PC-9 (cell line): ENCODE measurements at regions not wholly inside any gene's neighbourhood (a gene's known extent, or its start where the extent isn't known, plus 50 kb on each side); places are given as distances from the start of the nearest gene placed in this dataset.

ENCODE experiments used
- BruUV-seq: library from RNA; stranded (reverse); fragments of 400-500 nt; replicated peaks from 2 replicates; lab custom pipeline; 2021; lab: Mats Ljungman, UMichigan
- CTCF ChIA-PET: fragments of 300-600 bp; sonication (Branson Sonifier 250); formaldehyde crosslinking; loops from one replicate; lab custom pipeline; 2022; ENCODE audit warnings: antibody characterized with exemption; lab: Charles Lee
- POLR2A ChIA-PET: fragments of 300-600 bp; sonication (Branson Sonifier 250); formaldehyde crosslinking; loops from one replicate; lab custom pipeline; 2022; ENCODE audit warnings: antibody characterized with exemption; ENCODE audit not compliant: unreplicated experiment; lab: Charles Lee
- DNase-seq, 2 experiments: peaks; one replicate each; pipeline versions ENCODE4 v3.0.0 to v3.0.0-alpha.2; 2015 to 2022; ENCODE audit warnings: mixed read lengths in 1 of 2
- H2AFZ ChIP-seq: fragments of 200-600 bp; sonication (generic); 2 replicates; pipeline ENCODE4 v1.8.1; 2017; ENCODE audit warnings: antibody characterized with exemption
- H3F3A ChIP-seq: fragments of 200-600 bp; sonication (generic); 2 replicates; pipeline ENCODE4 v1.8.1; 2017; ENCODE audit warnings: antibody characterized with exemption, mild to moderate bottlenecking, low read depth; ENCODE audit not compliant: insufficient read depth
- H3K27ac ChIP-seq: fragments of 200-600 bp; sonication (generic); 2 replicates; pipeline ENCODE4 v1.6.1; 2016; ENCODE audit warnings: mixed run types
- H3K27me3 ChIP-seq: fragments of 200-600 bp; sonication (generic); 2 replicates; pipeline ENCODE4 v1.6.1; 2016; ENCODE audit warnings: low read depth, mixed run types; ENCODE audit not compliant: insufficient read depth
- H3K36me3 ChIP-seq: fragments of 200-600 bp; sonication (generic); 2 replicates; pipeline ENCODE4 v1.6.1; 2016; ENCODE audit warnings: low read depth, mixed run types
- H3K4me1 ChIP-seq: fragments of 200-600 bp; sonication (generic); replicated peaks from 2 replicates; pipeline ENCODE4 v1.6.1; 2016; ENCODE audit warnings: mixed run types; ENCODE audit not compliant: insufficient read depth
- H3K4me2 ChIP-seq: fragments of 200-600 bp; sonication (generic); 2 replicates; pipeline ENCODE4 v1.6.1; 2017; ENCODE audit warnings: mixed run types
- H3K4me3 ChIP-seq: fragments of 200-600 bp; sonication (generic); 2 replicates; pipeline ENCODE4 v1.6.1; 2016; ENCODE audit warnings: mixed run types
- H3K79me2 ChIP-seq: fragments of 200-600 bp; sonication (generic); 2 replicates; pipeline ENCODE4 v1.6.1; 2017; ENCODE audit warnings: low read depth, mixed run types
- H3K9me2 ChIP-seq: fragments of 200-600 bp; sonication (generic); 2 replicates; pipeline ENCODE4 v1.8.1; 2017; ENCODE audit warnings: mild to moderate bottlenecking; ENCODE audit not compliant: insufficient read depth
- H3K9me3 ChIP-seq: fragments of 200-600 bp; sonication (generic); 2 replicates; pipeline ENCODE4 v1.8.1; 2016; ENCODE audit warnings: low read depth; ENCODE audit not compliant: insufficient read depth
- H4K20me1 ChIP-seq: fragments of 200-600 bp; sonication (generic); 2 replicates; pipeline ENCODE4 v1.8.1; 2017; ENCODE audit not compliant: insufficient read depth
- CTCF ChIP-seq: fragments of 200-600 bp; sonication (generic); conservative IDR thresholded peaks from 2 replicates; pipeline ENCODE4 v1.6.1; 2017; ENCODE audit warnings: mixed run types, antibody characterized with exemption, mild to moderate bottlenecking, moderate library complexity
- EZH2 ChIP-seq: fragments of 200-600 bp; sonication (generic); IDR thresholded peaks from 2 replicates; pipeline ENCODE4 v1.8.0; 2017; ENCODE audit warnings: antibody characterized with exemption, low read depth
- intact Hi-C: fragments of 100-400 bp; cut with micrococcal nuclease; formaldehyde crosslinking; loops from one replicate; pipeline ENCODE4 v1.10.0; 2022; ENCODE audit not compliant: unreplicated experiment

DNA sequence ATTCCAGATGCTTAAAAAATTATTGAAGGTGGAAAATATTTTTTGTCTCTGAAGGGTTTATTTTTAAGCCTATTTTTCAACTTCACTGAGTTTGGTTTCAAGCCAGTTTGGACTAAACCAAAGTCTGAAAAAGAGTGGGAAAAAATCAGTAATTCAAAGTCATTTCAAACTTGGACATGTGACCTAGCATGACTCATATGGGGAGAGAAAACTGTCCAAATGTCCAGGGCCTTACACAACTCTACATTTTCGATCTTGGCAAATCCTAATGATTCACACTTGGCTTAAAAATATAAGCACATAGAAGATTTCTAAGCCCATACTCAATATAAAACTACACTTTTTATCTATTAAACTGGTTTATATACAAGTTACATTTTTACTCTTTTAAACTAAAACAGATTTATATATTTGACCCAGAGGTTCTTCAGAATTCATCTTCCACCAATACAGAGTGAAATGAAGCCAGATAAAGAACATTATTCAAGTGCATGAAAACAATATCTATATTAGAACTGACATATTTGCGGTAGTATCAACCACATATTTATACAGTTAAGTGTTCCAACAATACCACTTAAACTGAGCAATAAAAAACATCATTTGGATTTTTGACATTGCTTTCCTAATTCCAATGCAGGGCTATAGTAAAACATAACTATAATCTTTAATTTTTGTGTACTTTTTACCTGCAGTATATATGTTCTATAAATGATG lies 110.3 kb upstream of the TCF21 start:
- Histone ChIP-seq H3K79me2 (no peaks in the 10 kb centered on the region), H3F3A (no peaks in the 10 kb centered on the region), H3K27ac (no peak overlapping the region), H3K4me1 (no peaks in the 10 kb centered on the region), H3K9me2 (no peaks in the 10 kb centered on the region), H3K4me2 (no peak overlapping the region), H3K9me3 (peaks cover 3% of the 10 kb centered on the region; the same call in 1 of the 2 replicates), H2AFZ (no peak overlapping the region), H3K27me3 (no peaks in the 10 kb centered on the region), H3K4me3 (no peak overlapping the region), H4K20me1 (no peaks in the 10 kb centered on the region), H3K36me3 (no peaks in the 10 kb centered on the region)
- no peak for DNase-seq
- CTCF ChIA-PET, result no interaction called here
- intact Hi-C loops, result no loop called here
- TF ChIP-seq CTCF, result no peak
- no peak for TF ChIP-seq EZH2
- POLR2A ChIA-PET, result no interaction called here
- BruUV-seq, result no TSS peak

GRCh38 chr6:133779916-133780695 lies 108.8 kb upstream of the TCF21 start:
- Histone ChIP-seq H3K27ac (no peak overlapping the region), H3F3A (no peaks in the 10 kb centered on the region), H2AFZ (no peak overlapping the region), H3K4me3 (no peak overlapping the region), H3K9me2 (0 out of 2 replicates have a peak, but pooled peaks cover under 1% of the 10 kb centered on the region), H3K9me3 (peaks cover 3% of the 10 kb centered on the region; the same call in 1 of the 2 replicates), H3K4me2 (no peak overlapping the region), H3K36me3 (no peaks in the 10 kb centered on the region), H4K20me1 (no peaks in the 10 kb centered on the region), H3K27me3 (no peaks in the 10 kb centered on the region), H3K79me2 (no peaks in the 10 kb centered on the region), H3K4me1 (no peaks in the 10 kb centered on the region)
- no TSS peak for BruUV-seq
- intact Hi-C loops, result no loop called here
- ChIA-PET POLR2A (no interaction called here), CTCF (no interaction called here)
- no peak for DNase-seq
- TF ChIP-seq EZH2 (no peak), CTCF (no peak)

GRCh38 chr6:133786016-133786415 lies 102.9 kb upstream of the TCF21 start:
- POLR2A ChIA-PET, result no interaction called here
- no peak overlapping the region for H3K4me3 ChIP-seq

More at GRCh38 chr6:133786016-133786415, 102.9 kb upstream of the TCF21 start:
- no peaks in the 10 kb centered on the region for H3K27me3 ChIP-seq
- H3K79me2 ChIP-seq, result no peaks in the 10 kb centered on the region
- intact Hi-C loops, result no loop called here
- H3K4me1 ChIP-seq, result no peaks in the 10 kb centered on the region
- H3K36me3 ChIP-seq, result no peaks in the 10 kb centered on the region
- no peak overlapping the region for H3K27ac ChIP-seq
- no peaks in the 10 kb centered on the region for H4K20me1 ChIP-seq
- BruUV-seq, result no TSS peak
- TF ChIP-seq EZH2 (no peak), CTCF (no peak)
- H2AFZ ChIP-seq, result no peak overlapping the region
- H3K4me2 ChIP-seq, result no peak overlapping the region
- H3K9me2 ChIP-seq, result peaks cover 10% of the 10 kb centered on the region; the same call in 1 of the 2 replicates
- H3F3A ChIP-seq, result no peaks in the 10 kb centered on the region
- no peaks in the 10 kb centered on the region; the same call in 1 of the 2 replicates for H3K9me3 ChIP-seq
- DNase-seq, result no peak
- CTCF ChIA-PET, result no interaction called here
